WTC11 (cell line): ENCODE measurements at regions not wholly inside any gene's neighbourhood (a gene's known extent, or its start where the extent isn't known, plus 50 kb on each side); places are given as distances from the start of the nearest gene placed in this dataset.

Source experiments
- ATAC-seq: fragments of 200-7000 bp; cut with Tn5 transposase; 2 replicates; pipeline ENCODE4 v1.10.0; 2021; ENCODE audit warnings: mild to moderate bottlenecking, moderate library complexity
- CTCF ChIA-PET: fragments of 300-600 bp; sonication (Branson Sonifier 250); formaldehyde crosslinking; loops from one replicate; lab custom pipeline; 2021; ENCODE audit warnings: antibody characterized with exemption; lab: Charles Lee
- POLR2A ChIA-PET: fragments of 350-600 bp; sonication (Branson Sonifier 250); formaldehyde crosslinking; loops from one replicate; lab custom pipeline; 2021; ENCODE audit warnings: antibody characterized with exemption; lab: Charles Lee
- DNase-seq: peaks from one replicate; pipeline ENCODE4 v3.0.0; 2021; ENCODE audit warnings: low spot score
- H3K27ac Mint-ChIP-seq: 2 replicates; pipeline ENCODE4 v1.8.0; 2021; ENCODE audit warnings: mixed read lengths
- H3K27me3 Mint-ChIP-seq: 2 replicates; pipeline ENCODE4 v1.8.0; 2021; ENCODE audit warnings: low read depth, mild to moderate bottlenecking, moderate library complexity, mixed read lengths
- H3K36me3 Mint-ChIP-seq: 2 replicates; pipeline ENCODE4 v1.8.0; 2021; ENCODE audit warnings: mixed read lengths
- H3K4me1 Mint-ChIP-seq: 2 replicates; pipeline ENCODE4 v1.8.0; 2022; ENCODE audit warnings: mixed read lengths
- H3K4me3 Mint-ChIP-seq: 2 replicates; pipeline ENCODE4 v1.8.0; 2021; ENCODE audit warnings: mild to moderate bottlenecking, moderate library complexity, mixed read lengths
- H3K9me3 Mint-ChIP-seq: 2 replicates; pipeline ENCODE4 v1.8.0; 2021; ENCODE audit warnings: mixed read lengths
- AFF4 ChIP-seq: sonication (generic); formaldehyde crosslinking; IDR thresholded peaks from 2 replicates; pipeline ENCODE4 v1.8.1; 2023; ENCODE audit warnings: mild to moderate bottlenecking, missing genetic modification reagents, borderline replicate concordance
- CREM ChIP-seq: sonication (generic); formaldehyde crosslinking; IDR thresholded peaks from 2 replicates; pipeline ENCODE4 v1.8.1; 2022; ENCODE audit warnings: mild to moderate bottlenecking, missing genetic modification reagents, moderate library complexity
- E2F1 ChIP-seq: sonication (generic); formaldehyde crosslinking; IDR thresholded peaks from 2 replicates; pipeline ENCODE4 v1.8.0; 2022; ENCODE audit warnings: mild to moderate bottlenecking, missing genetic modification reagents
- ESRRA ChIP-seq: sonication (generic); formaldehyde crosslinking; IDR thresholded peaks from 2 replicates; pipeline ENCODE4 v1.8.1; 2022; ENCODE audit warnings: mild to moderate bottlenecking, missing genetic modification reagents, borderline replicate concordance
- ETV6 ChIP-seq: sonication (generic); formaldehyde crosslinking; IDR thresholded peaks from 2 replicates; pipeline ENCODE4 v1.8.1; 2022; ENCODE audit warnings: mild to moderate bottlenecking, missing genetic modification reagents
- GRHL2 ChIP-seq: fragments of 250-450 bp; sonication (Bioruptor Pico); IDR thresholded peaks from 2 replicates; pipeline ENCODE4 v1.8.0; 2022; ENCODE audit warnings: mild to moderate bottlenecking, moderate library complexity; ENCODE audit not compliant: insufficient replicate concordance, severe bottlenecking
- IRF2 ChIP-seq: sonication (generic); formaldehyde crosslinking; IDR thresholded peaks from 2 replicates; pipeline ENCODE4 v1.8.0; 2022; ENCODE audit warnings: low read depth, missing genetic modification reagents, borderline replicate concordance
- MXD4 ChIP-seq: fragments of 250-450 bp; sonication (Bioruptor Pico); IDR thresholded peaks from 2 replicates; pipeline ENCODE4 v1.8.0; 2021; ENCODE audit warnings: mild to moderate bottlenecking, moderate library complexity, borderline replicate concordance
- SMAD3 ChIP-seq: sonication (generic); formaldehyde crosslinking; IDR thresholded peaks from 2 replicates; pipeline ENCODE4 v1.8.0; 2022; ENCODE audit warnings: missing genetic modification reagents, mild to moderate bottlenecking, borderline replicate concordance
- TCF7 ChIP-seq: sonication (generic); formaldehyde crosslinking; IDR thresholded peaks from 2 replicates; pipeline ENCODE4 v1.8.0; 2022; ENCODE audit warnings: mild to moderate bottlenecking, low read depth, missing genetic modification reagents, moderate library complexity
- TEAD1 ChIP-seq: sonication (generic); formaldehyde crosslinking; IDR thresholded peaks from 2 replicates; pipeline ENCODE4 v1.8.0; 2022; ENCODE audit warnings: mild to moderate bottlenecking, missing genetic modification reagents
- ZNF416 ChIP-seq: fragments of 250-450 bp; sonication (Bioruptor Pico); IDR thresholded peaks from 2 replicates; pipeline ENCODE4 v1.9.0; 2021; ENCODE audit warnings: mild to moderate bottlenecking, inconsistent platforms
- ZNF423 ChIP-seq: fragments of 250-450 bp; sonication (Bioruptor Pico); IDR thresholded peaks from 2 replicates; pipeline ENCODE4 v2.1.2; 2022; ENCODE audit warnings: mild to moderate bottlenecking, moderate library complexity
- ZSCAN18 ChIP-seq: fragments of 250-450 bp; sonication (Bioruptor Pico); IDR thresholded peaks from 2 replicates; pipeline ENCODE4 v2.1.2; 2022; ENCODE audit warnings: mild to moderate bottlenecking, moderate library complexity
- TF ChIP-seq, protein P1 (sequence below): fragments of 250-450 bp; sonication (Bioruptor Pico); IDR thresholded peaks from 2 replicates; pipeline ENCODE4 v1.8.0; 2021; ENCODE audit warnings: mild to moderate bottlenecking
- TF ChIP-seq, protein P2 (sequence below): sonication (generic); formaldehyde crosslinking; IDR thresholded peaks from 2 replicates; pipeline ENCODE4 v1.8.1; 2023; ENCODE audit warnings: mild to moderate bottlenecking, missing genetic modification reagents
- TF ChIP-seq, protein P3 (sequence below): fragments of 250-450 bp; sonication (Bioruptor Pico); IDR thresholded peaks from 2 replicates; pipeline ENCODE4 v1.9.0; 2021; ENCODE audit warnings: mild to moderate bottlenecking
- TF ChIP-seq, protein P4 (sequence below): sonication (generic); formaldehyde crosslinking; IDR thresholded peaks from 2 replicates; pipeline ENCODE4 v1.8.1; 2022; ENCODE audit warnings: low read depth, missing genetic modification reagents, borderline replicate concordance
- TF ChIP-seq, protein P5 (sequence below): sonication (generic); formaldehyde crosslinking; conservative IDR thresholded peaks from 2 replicates; pipeline ENCODE4 v1.8.1; 2023; ENCODE audit warnings: mild to moderate bottlenecking, low read depth, missing genetic modification reagents, moderate library complexity
- TF ChIP-seq, protein P6 (sequence below): sonication (generic); formaldehyde crosslinking; conservative IDR thresholded peaks from 2 replicates; pipeline ENCODE4 v1.8.1; 2022; ENCODE audit warnings: mild to moderate bottlenecking, missing genetic modification reagents

DNA sequence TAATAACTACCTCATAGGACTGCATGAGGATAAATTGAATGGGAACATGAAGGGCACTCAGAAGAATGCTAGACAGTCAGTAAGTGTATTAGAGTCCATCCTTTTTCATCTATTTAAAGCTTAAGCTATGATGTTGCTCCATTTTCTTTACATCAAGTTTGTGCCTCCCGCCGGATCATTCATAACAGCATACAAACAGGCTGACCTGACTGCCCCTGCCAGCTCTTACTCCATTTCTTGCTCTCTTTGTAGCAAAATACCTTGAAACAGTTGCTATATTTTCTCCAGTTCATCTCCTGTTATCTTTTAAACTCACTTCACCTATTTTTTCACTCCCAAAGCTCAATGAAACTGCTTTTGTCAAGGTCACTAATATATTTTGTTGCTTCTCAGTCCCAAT lies 315.6 kb upstream of the ALCAM start (continued):
- TF ChIP-seq CREM (CRISPR knock-in tag) (no peak), IRF2 (CRISPR knock-in tag) (no peak), E2F1 (CRISPR knock-in tag) (no peak), MXD4 (CRISPR knock-in tag) (no peak)
- TF ChIP-seq, protein P1, sequence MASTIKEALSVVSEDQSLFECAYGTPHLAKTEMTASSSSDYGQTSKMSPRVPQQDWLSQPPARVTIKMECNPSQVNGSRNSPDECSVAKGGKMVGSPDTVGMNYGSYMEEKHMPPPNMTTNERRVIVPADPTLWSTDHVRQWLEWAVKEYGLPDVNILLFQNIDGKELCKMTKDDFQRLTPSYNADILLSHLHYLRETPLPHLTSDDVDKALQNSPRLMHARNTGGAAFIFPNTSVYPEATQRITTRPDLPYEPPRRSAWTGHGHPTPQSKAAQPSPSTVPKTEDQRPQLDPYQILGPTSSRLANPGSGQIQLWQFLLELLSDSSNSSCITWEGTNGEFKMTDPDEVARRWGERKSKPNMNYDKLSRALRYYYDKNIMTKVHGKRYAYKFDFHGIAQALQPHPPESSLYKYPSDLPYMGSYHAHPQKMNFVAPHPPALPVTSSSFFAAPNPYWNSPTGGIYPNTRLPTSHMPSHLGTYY (CRISPR knock-in tag), result no peak
- TF ChIP-seq, all 79 proteins: peak for 0

DNA sequence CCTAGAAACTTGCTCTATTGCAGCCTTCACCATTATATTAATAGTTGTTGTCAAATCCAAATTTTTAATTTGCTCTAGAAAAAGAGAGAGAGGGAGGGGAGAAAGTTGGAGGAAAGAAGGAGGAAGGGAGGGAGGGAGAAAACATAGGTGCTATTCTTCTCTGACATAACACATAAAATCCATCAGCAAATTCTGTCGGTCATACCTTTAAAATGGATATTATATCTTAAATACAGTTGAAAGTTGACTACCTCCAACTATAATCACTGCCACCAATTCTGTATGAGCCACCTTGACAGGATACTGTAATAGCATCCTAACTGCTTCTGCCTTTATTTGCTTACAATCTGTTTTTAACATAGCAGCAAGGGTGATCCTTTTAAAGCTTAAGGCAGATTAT lies 314.7 kb upstream of the ALCAM start:
- no peak overlapping the region for H3K4me3 Mint-ChIP-seq
- no peak for DNase-seq
- H3K27me3 Mint-ChIP-seq, result no peaks in the 10 kb centered on the region
- H3K27ac Mint-ChIP-seq, result no peak overlapping the region
- 0 out of 2 replicates have a peak, but pooled peaks cover 2% of the 10 kb centered on the region for H3K36me3 Mint-ChIP-seq
- no peak for TF ChIP-seq GRHL2 (CRISPR knock-in tag)
- TF ChIP-seq ZNF423 (CRISPR knock-in tag), result no peak
- no peak for TF ChIP-seq AFF4 (CRISPR knock-in tag)
- no peak for TF ChIP-seq TEAD1 (CRISPR knock-in tag)
- no peak for TF ChIP-seq ZSCAN18 (CRISPR knock-in tag)
- no peak for TF ChIP-seq TCF7 (CRISPR knock-in tag)
- TF ChIP-seq, protein P2, sequence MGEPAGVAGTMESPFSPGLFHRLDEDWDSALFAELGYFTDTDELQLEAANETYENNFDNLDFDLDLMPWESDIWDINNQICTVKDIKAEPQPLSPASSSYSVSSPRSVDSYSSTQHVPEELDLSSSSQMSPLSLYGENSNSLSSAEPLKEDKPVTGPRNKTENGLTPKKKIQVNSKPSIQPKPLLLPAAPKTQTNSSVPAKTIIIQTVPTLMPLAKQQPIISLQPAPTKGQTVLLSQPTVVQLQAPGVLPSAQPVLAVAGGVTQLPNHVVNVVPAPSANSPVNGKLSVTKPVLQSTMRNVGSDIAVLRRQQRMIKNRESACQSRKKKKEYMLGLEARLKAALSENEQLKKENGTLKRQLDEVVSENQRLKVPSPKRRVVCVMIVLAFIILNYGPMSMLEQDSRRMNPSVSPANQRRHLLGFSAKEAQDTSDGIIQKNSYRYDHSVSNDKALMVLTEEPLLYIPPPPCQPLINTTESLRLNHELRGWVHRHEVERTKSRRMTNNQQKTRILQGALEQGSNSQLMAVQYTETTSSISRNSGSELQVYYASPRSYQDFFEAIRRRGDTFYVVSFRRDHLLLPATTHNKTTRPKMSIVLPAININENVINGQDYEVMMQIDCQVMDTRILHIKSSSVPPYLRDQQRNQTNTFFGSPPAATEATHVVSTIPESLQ (CRISPR knock-in tag), result no peak
- TF ChIP-seq, protein P3, sequence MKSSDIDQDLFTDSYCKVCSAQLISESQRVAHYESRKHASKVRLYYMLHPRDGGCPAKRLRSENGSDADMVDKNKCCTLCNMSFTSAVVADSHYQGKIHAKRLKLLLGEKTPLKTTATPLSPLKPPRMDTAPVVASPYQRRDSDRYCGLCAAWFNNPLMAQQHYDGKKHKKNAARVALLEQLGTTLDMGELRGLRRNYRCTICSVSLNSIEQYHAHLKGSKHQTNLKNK (CRISPR knock-in tag), result no peak
- TF ChIP-seq SMAD3, result no peak
- no peak for TF ChIP-seq ESRRA (CRISPR knock-in tag)
- no peak for TF ChIP-seq ZNF416 (CRISPR knock-in tag)
- TF ChIP-seq, protein P4, sequence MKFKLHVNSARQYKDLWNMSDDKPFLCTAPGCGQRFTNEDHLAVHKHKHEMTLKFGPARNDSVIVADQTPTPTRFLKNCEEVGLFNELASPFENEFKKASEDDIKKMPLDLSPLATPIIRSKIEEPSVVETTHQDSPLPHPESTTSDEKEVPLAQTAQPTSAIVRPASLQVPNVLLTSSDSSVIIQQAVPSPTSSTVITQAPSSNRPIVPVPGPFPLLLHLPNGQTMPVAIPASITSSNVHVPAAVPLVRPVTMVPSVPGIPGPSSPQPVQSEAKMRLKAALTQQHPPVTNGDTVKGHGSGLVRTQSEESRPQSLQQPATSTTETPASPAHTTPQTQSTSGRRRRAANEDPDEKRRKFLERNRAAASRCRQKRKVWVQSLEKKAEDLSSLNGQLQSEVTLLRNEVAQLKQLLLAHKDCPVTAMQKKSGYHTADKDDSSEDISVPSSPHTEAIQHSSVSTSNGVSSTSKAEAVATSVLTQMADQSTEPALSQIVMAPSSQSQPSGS (CRISPR knock-in tag), result no peak
- TF ChIP-seq ETV6 (CRISPR knock-in tag), result no peak
- TF ChIP-seq, protein P5, sequence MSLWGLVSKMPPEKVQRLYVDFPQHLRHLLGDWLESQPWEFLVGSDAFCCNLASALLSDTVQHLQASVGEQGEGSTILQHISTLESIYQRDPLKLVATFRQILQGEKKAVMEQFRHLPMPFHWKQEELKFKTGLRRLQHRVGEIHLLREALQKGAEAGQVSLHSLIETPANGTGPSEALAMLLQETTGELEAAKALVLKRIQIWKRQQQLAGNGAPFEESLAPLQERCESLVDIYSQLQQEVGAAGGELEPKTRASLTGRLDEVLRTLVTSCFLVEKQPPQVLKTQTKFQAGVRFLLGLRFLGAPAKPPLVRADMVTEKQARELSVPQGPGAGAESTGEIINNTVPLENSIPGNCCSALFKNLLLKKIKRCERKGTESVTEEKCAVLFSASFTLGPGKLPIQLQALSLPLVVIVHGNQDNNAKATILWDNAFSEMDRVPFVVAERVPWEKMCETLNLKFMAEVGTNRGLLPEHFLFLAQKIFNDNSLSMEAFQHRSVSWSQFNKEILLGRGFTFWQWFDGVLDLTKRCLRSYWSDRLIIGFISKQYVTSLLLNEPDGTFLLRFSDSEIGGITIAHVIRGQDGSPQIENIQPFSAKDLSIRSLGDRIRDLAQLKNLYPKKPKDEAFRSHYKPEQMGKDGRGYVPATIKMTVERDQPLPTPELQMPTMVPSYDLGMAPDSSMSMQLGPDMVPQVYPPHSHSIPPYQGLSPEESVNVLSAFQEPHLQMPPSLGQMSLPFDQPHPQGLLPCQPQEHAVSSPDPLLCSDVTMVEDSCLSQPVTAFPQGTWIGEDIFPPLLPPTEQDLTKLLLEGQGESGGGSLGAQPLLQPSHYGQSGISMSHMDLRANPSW, result no peak
- TF ChIP-seq IRF2 (CRISPR knock-in tag), result no peak
- TF ChIP-seq, protein P6, sequence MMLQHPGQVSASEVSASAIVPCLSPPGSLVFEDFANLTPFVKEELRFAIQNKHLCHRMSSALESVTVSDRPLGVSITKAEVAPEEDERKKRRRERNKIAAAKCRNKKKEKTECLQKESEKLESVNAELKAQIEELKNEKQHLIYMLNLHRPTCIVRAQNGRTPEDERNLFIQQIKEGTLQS (CRISPR knock-in tag), result no peak
- no peaks in the 10 kb centered on the region for H3K9me3 Mint-ChIP-seq
- no peaks in the 10 kb centered on the region for H3K4me1 Mint-ChIP-seq
- CTCF ChIA-PET, result no interaction called here
- POLR2A ChIA-PET, result no interaction called here
- ATAC-seq, result no peak
